HS-5 (cell line): ENCODE measurements at regions not wholly inside any gene's neighbourhood (a gene's known extent, or its start where the extent isn't known, plus 50 kb on each side); places are given as distances from the start of the nearest gene placed in this dataset.

Experiments
- DNase-seq: peaks from one replicate; pipeline ENCODE4 v3.0.0-alpha.2; 2012; ENCODE audit warnings: low read depth

DNA sequence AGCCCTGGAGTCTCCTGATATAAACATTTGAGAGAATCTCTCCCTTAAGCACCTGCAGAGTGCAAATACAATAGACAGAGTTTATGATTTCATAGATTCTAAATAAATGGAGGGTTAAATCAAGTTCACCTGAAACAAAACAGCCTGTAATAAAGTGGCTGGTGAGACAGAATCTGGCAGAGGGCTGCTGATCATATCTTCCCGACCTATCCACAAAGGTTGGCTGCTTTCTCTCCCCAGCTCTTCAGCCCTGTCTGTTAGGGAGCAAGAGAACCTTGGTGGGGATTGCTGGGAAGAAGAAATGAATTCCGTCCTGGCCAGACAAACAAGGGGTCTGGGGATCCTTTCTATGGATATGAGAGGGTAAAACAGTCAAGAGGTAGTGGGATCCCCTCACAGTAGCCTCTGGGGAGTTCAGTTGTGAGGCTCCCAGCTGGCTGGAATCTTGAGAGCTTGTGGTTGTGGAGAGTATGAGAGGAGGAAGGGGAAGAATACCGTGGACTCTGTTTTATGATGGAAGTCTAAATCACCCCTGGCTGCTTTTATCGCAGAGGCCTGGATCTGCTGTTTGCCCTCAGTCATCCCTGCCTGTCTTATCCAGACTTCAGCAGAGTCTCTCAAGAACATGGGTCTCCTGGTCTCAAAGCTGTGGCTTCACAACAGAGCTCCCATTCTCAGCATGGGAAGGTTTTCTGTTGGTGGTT, 451.3 kb downstream of the NTRK3 start:
- DNase-seq = no peak

- DNase-seq = no peak
These were observed 452.1 kb downstream of the NTRK3 start for GRCh38 chr15:87804451-87804850.

DNA sequence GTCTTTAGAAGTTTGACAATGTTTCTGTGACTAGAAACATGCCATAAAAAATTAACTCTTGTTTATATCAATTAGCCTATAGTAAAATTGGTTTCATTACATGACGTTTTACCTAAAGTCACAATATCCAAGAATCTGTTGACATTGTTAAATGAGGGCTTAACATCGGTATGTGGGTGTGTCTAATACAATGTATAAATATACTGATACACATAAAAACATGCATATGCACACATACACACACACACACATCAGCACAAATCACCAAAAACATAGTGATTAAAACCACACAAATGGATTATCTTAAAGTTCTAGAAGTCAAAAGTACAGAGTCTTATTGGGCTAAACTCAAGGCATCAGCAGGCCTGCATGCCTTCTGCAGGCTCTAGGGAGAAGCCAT, 456.7 kb downstream of the NTRK3 start:
- DNase-seq = no peak

DNA sequence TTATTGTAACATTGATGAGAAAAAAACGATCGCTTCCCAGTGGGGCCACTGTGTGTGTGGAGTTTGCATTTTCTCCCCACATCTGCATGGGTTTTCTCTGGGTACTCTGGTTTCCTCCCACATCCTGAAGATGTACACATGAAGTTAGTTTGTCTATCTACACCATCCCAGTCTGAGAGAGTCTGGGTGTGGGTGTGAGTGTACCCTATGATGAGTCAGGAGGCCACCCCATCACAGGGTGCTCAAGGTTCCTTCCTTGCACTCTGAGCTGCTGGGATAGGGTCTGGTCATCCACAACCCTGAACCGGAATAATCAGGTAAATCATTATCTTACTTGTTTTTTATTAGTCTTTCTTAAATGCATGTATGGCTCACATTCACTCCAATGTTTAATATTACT, 457.1 kb downstream of the NTRK3 start:
- DNase-seq = no peak

DNA sequence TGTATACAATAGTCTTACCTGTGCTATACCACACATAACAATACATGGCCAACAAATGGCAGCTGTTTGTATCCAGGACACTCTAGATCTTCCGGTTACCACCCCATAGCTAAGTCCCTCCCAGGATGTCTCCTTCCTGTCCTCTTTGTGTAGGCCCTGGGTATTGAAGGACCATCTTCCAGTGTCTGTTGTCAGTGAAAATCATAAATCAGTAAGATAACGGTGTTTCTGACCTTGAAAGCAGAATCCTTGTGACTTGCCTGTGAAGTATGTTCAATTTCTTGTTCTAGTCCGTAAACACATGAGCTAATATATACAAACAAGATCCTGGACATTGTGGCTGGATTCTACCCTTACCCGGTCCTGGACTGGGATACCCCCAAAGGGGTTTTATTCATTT, 462.8 kb downstream of the NTRK3 start:
- DNase-seq = no peak

DNA sequence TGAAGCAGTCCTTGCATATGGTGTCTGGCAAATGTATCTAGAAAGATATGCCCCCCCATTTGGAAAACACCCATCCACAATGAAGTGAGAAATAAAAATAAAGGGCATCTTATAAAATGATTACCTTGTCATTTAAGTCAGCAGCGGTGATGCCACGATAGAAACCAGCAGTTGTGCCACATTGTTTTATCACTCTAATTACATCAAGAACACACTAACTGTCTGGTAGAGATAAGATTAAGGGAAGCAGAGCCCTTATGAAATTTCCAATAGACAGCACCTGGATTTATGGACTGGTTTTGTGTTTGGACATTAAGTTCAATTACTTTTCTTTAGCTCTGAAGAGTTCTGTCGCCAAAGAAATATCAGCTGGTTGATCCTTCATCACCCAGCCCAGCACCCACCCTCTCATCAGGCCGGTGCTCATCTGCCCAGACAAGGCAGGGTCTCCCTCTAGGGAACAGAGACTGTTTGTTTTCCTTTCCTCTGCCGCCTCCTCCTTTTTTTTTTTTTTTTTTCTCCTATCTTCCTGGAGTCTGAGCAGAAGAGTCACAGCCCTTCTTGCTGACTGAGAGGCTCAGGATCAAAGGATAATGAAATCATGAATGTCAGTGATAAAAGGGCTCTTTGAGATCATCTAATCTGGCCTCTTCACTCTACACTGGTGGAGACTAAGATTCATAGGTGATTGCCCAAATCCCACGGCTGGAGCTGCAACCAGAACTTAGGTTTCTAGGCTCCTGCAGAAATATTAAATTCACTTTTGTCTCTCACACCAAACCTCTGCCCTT, 464.1 kb downstream of the NTRK3 start:
- DNase-seq = no peak

- DNase-seq = no peak
These were observed 474.4 kb downstream of the NTRK3 start for GRCh38 chr15:87781959-87782625.

- no peak for DNase-seq
These were observed 476.8 kb downstream of the NTRK3 start for GRCh38 chr15:87779746-87780145.

- no peak for DNase-seq
These were observed 478.2 kb downstream of the NTRK3 start for GRCh38 chr15:87778358-87778757.

- peak; percentile 75 for DNase-seq
These were observed 479.4 kb downstream of the NTRK3 start for GRCh38 chr15:87777054-87777561.

GRCh38 chr15:87767516-87767915, 489.0 kb downstream of the NTRK3 start:
- DNase-seq = no peak

GRCh38 chr15:87764461-87765240, 491.9 kb downstream of the NTRK3 start:
- peak; percentile 71 for DNase-seq

GRCh38 chr15:87763837-87764236, 492.7 kb downstream of the NTRK3 start:
- no peak for DNase-seq

DNA sequence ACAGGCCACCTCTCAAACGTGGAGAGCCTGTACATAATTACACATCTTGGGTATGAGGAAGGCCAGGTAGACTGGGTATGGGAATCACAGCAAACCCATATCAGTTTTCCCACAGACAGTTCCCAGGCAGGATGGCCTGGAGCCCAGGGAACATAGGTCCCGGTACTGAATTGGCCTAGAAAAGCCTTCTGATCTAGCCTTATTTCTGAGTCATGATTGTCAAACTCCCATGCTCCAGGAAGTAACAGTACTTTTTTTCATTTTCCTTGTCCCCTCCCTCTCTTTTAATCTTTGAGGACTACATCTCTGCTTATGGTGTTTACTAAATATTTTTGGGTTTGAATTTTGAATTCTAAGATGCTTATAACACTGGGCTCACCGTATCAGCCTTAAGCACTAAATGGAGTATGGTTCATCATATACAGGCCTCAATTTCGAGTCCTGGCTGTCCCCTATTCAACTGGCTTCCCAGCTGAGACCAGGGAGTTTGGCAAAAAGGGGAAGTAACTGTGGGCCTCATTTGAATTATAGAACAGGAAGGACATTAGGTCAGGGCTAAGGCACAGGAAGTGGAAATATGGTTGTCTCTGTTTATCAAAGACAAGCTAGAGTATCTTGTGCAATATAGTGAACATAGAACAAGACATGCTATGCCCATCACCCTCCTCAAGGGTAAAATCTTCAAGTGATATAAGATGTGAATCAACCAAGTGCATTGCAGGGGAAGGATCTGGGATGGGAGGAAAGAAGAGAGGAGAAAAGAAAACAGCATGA, 494.6 kb downstream of the NTRK3 start:
- DNase-seq = no peak

DNA sequence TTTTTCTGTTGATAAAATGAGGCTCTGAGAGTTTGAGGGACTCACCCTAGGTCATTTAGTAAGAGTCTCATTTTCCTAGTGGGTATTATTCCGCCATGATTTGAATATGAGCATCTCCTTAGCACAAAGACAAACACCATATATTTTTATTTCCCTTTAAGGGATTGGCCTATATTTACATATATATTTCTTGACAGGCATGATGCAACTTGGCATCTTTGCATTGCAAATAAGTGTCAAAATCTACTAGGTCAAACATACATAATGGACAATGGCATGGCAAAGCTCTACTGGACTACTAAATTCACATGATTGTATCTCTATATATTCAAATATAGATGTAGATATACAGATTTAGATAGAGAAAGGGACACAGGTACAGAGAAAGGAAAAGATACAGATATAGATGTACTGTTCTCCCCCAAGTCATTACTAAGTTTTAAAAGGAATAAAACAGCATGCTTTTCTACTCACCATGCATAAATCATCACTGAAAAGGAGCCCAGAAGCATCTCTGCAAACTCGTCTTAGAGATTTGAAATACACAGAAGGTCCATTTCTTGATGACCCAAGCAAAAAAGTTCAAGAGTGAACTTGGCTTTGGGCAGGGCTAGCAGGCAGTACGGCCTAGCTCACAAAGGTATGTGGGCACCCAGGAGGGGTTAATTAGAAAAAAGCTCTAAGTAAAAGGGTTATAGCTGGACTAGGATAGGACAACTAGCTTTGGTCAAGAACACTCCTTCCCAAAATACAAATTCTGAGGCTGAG, 495.8 kb downstream of the NTRK3 start:
- no peak for DNase-seq

DNA sequence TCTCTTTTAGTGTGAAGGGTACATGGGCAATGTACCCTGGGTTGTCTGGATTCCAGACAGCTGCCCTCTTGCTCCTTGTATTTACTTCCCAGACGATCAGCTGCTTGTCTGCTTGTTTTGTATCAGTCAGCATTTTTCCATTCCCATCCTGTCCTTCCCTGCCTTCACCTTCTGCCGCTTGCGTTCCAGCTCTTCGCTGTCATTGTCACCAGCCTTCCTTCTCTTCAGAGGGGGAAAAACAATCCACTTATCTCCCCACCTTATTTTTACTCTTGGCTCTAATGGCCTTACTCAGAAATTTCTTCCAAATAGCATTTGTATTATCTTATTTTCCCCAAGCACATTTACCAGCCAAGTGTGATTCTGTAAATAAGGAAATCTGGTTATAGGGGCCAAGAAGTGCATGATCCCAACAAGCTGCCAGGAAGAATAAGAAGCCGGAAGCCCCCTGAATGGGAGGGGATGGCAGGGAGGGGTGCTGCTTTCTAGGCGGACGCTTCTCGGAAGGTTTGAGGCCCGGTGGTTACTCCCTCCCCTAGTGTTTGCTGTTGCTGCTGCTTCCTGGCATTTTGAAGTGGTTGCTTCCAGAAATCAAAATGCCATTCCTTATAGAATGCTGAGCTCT, 497.6 kb downstream of the NTRK3 start:
- no peak for DNase-seq

GRCh38 chr15:87757084-87757483, 499.5 kb downstream of the NTRK3 start:
- no peak for DNase-seq

- no peak for DNase-seq
These were observed 500.5 kb downstream of the NTRK3 start for GRCh38 chr15:87756072-87756471.

DNA sequence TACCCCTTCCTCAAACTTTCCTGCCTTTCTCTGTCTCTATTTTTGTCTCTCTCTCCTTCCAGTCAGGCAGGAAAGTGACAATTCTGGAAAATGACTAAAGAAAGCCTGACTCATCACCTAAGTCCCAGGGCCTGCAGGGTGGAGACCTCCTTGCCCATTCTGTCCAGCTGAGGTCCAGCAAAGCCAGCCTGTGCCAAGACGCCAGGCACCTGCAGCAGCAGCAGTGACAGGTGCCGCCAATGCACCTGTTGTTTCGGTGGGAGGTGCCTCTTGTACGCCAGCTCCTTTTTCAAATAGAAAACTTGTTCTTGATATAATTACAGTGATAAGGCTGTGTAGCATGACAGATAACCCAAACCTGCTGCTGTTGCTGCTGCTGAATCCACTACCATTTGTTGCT, 501.3 kb downstream of the NTRK3 start:
- DNase-seq = no peak

DNA sequence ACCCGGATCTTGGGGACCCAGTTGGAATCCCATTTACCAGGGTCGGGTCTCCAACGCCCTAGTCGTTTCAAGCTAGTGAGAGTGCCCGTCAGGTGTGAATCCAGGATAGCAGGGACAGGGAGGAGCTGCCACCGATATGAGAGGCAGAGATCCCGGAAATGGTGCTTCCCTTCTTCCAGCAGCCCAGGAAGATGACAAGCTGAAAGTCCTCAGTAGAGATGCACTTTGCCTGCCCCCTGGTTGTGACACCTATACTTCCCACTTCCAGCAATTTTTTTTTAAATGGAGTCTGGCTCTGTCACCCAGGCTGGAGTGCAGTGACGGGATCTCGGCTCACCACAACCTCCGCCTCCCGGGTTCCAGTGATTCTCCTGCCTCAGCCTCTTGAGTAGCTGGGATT, 503.0 kb downstream of the NTRK3 start:
- no peak for DNase-seq
